ENCODE measurements at regions not wholly inside any gene's neighbourhood (a gene's known extent, or its start where the extent isn't known, plus 50 kb on each side); places are given as distances from the start of the nearest gene placed in this dataset.
"Not testable (repeated sequence)": the region's sequence is repeated elsewhere in the genome, so short reads cannot be mapped to it uniquely, and the experiment has no call there.

DNA sequence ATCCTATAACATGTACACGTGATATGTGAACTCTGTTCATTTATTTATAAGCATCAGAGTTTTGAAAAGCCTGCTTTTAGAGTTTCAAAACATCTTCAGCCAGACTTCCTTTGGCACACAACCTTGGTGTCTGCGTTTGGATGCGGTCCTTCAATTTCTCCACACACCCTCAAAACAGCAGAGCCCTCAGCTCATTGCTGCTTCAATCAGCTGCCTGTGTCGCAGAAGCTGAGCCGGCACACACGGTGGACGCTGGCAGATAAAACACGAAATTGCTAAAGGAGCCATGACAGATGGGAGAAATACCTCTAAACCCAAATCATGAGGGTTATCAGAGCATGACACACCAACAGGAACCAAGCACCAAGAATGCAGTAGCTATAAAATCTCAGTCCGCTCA, 396.4 kb upstream of the AKR1E2 start:
- no peak for DNase-seq

- no peak for DNase-seq
These were observed 398.5 kb upstream of the AKR1E2 start for GRCh38 chr10:4427532-4427931.

DNA sequence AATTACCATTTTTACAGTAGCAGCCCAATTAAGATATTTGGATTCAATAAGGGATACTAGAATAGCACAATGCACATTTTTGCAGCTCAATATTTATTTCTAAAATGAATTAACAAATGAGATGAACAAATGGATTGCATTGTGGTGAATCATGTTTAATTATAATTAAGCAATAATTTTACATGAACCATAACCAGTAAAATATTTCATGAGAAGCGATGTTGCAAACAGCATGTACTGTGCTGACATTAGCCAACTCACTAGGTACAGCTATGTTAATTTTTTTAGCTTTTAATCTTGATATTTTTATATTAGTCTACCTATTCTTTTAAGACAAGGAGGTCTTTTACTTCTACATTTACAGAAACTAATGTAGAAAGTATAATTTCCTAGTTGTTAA, 399.1 kb upstream of the AKR1E2 start:
- no peak for DNase-seq

DNA sequence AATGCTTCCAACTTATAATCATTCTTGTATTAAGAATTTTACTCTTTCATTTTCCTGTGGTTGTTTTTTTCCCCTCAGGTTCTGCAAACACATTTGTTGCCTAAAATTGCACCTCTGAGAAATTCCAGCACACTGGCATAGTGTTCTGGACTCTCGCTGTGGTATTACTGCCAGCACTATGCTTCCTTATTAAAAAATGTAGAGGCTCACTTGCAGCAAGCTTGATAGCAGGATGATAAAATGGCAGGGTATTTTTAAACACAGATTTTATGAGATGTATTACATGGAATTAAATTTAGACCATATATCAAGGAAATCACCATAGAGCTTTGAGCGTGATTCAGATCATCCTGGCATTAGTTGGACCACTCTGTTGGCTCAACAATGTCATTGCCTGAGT, 416.7 kb upstream of the AKR1E2 start:
- DNase-seq = no peak

DNA sequence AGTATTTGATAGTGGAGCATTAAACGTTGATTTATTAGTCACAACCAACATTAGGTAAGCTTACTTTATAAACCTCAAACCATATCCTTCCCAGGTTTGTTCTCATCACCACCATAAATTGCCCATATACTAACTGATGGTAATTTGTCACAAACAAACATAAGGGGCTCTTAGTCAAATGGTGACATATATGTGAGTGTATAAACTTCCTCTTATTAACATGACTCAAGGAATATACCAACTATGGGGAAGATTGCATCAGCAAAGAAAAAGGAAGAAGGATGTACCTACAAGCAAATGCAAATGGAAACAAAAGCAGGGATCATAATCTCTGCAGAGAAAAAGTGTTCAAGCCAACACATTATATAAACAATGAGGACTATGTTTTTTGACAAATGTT, 418.2 kb upstream of the AKR1E2 start:
- no peak for DNase-seq

GRCh38 chr10:4405828-4406227, 420.2 kb upstream of the AKR1E2 start:
- DNase-seq = no peak

- DNase-seq = no peak
These were observed 422.3 kb upstream of the AKR1E2 start for GRCh38 chr10:4403638-4404252.

- DNase-seq = not testable (repeated sequence)
These were observed 424.9 kb upstream of the AKR1E2 start for GRCh38 chr10:4401080-4401479.

DNA sequence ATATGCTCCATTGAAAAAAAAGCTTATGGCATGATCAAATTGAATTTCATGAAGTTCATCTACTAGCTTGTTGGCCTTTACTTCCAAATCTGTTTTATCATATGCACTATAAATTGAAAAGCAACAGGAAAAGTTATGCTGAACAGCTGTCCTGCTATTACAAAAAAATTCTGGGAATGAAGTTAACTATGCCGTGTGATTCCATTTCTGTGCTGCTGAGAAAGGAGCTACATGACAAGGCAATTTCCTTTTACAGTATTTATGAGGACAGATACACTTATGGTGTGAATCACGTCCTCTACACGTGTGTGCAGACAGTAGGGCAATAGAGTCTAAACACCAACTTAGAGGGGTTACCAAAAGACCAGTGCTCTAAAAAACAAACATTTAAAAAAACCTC, 426.5 kb upstream of the AKR1E2 start:
- DNase-seq = no peak

- no peak for DNase-seq
These were observed 427.4 kb upstream of the AKR1E2 start for GRCh38 chr10:4398602-4399001.

GRCh38 chr10:4397337-4397736, 428.7 kb upstream of the AKR1E2 start:
- DNase-seq = no peak

- DNase-seq = no peak
These were observed 429.4 kb upstream of the AKR1E2 start for GRCh38 chr10:4396401-4397283.

- no peak for DNase-seq
These were observed 430.3 kb upstream of the AKR1E2 start for GRCh38 chr10:4395731-4396130.

- not testable (repeated sequence) for DNase-seq
These were observed 431.6 kb upstream of the AKR1E2 start for GRCh38 chr10:4394455-4394854.

GRCh38 chr10:4391683-4392082, 434.3 kb upstream of the AKR1E2 start:
- DNase-seq = no peak

GRCh38 chr10:4390219-4390618, 435.8 kb upstream of the AKR1E2 start:
- DNase-seq = no peak

- DNase-seq = no peak
These were observed 440.7 kb upstream of the AKR1E2 start for GRCh38 chr10:4385231-4385870.

- no peak for DNase-seq
These were observed 441.8 kb upstream of the AKR1E2 start for GRCh38 chr10:4384245-4384644.

- DNase-seq = no peak
These were observed 442.3 kb upstream of the AKR1E2 start for GRCh38 chr10:4383651-4384098.

- no peak for DNase-seq
These were observed 443.2 kb upstream of the AKR1E2 start for GRCh38 chr10:4382811-4383210.

DNA sequence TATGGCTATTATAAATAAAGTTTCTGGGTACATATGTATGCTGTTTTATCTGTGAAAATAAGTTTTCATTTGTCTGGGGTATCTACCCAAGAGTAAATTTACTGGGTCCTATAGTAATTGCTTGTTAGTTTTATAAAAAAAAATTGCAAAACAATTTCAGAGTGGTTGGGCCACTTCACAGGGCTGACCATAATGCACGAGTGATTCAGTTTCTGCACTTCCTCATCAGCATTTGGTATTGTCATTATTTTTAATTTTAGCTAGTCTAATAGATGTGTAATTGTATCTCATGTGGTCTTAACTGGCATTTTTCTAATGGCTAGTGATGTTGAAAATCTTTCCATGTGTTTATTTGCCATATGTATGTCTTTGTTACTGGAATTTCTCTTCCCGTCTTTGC, 452.4 kb upstream of the AKR1E2 start:
- DNase-seq = no peak

DNA sequence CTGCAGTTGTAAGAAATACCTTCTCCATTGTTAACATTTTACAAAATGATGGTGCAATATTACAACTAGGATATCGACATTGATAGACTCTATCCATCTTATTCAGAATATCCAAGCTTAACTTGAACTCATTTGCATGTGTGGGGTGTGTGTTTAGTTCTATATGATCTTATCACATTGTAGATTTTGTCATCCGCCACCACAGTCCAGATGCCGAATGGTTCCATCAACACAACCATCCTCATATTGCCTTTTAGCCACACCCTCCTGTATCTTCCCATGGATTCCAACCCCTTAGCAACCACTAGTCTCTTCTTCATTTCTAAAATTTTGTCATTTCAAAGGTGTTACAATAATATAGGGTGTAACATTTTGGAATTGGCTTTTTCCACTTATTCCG, 452.9 kb upstream of the AKR1E2 start:
- DNase-seq = no peak

DNA sequence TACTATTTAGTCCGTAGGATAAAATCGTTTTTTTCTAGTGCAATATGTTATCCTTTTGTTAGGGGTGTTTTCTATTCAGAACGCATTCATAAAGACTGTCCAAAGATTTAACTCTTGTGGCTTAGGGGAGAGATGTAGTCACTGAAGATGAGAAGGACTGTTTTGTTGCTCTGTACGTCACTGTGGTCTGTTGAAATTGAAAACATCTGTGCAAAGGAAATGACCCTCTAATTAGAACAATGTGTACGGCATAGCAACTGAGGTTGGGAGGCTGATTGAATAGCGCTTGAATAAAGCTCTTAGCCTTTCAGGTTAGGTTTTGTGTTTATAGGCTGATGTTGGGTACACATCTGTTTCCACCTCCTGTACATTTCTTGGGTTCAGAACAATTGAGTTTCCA, 453.4 kb upstream of the AKR1E2 start:
- no peak for DNase-seq

DNA sequence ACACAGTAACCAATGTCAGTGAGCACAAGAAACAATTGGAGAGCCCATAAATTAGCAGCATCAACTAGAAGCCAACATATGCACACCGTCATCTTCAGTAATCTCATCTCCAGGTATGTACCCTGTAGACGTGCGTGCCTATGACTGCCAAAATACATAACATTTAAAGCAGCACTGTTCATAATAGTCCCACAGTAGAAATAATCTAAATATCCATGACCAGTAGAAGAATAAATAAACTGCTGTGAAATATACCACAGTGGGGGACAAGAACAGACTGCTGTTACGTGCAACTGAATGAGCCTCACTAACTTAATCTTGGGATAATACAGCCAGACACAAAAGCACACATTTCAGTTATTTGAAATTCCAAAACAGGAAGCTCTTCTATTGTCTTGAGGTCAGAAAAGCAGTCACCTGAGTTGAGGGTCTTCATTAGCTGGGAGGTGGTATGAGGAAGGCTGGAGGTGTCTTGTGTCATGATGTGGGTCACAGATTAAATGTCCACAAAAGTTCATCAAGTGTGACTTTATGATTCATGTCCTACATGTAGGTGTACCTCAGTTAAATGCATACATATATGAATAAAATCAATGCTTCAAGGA, 454.2 kb upstream of the AKR1E2 start:
- no peak for DNase-seq
